Cerebellar nuclear complex (tissue), 1 donor: ENCODE measurements at regions not wholly inside any gene's neighbourhood (a gene's known extent, or its start where the extent isn't known, plus 50 kb on each side); places are given as distances from the start of the nearest gene placed in this dataset.
"Not testable (repeated sequence)": the region's sequence is repeated elsewhere in the genome, so short reads cannot be mapped to it uniquely, and the experiment has no call there.

ENCODE experiments used
- DNase-seq, 2 experiments: peaks; one replicate each; lab custom pipeline; 2025; lab: John Stamatoyannopoulos, UW

- DNase-seq: no peak
These were observed 181.7 kb downstream of the FAM43A start for GRCh38 chr3:194867270-194867983.

DNA sequence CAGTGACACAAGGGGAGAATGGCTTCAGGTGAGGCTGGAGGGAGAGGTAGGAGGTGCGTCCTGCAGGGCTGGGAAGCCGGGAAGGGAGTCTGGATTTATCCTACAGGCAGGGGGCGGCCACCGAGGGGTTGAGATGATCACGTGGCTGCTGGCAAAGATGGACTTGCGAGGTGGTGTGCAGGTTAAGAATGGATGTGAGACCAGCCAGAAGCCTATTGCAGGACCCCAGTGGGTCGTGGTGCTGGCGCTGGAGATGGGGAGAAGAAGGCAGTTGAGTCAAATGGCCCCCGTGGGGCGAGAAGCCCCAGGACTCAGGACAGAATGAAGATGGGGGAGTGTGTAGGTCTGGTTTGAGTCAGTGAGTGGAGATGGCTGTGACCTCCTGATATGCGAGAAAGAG is 183.1 kb downstream of the FAM43A start:
- DNase-seq: no peak

DNA sequence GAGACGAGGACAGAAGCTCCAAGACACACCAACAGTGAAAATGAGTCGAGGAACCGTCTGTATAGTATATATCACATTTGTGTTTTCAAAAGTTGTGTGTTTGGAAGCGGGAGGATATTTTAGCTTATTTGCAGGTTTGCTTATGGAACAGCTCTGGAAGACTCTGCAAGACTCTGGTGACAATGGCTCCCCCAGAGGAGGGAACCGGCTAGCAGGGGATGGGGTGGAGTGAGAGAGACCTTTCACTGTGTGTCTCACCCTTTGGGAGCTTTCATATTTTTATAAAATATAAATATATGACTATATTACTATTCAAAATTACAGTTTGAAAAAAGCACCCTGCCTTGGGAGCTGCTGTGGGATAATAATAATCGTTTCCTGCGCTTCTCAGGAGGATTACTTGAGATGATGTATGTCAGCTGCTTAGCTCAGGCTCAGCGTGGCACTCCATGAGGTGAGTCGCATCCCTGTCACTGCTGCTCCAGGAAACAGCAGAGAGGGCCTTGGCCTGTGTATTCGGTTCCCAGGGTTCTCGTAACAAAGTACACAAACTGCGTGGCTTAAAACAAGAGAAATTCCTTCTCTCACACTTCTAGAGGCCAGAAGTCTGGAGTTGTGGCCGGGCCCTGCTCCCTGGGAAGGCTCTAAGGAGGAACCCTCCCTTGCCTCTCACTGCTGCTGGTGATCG is 183.9 kb downstream of the FAM43A start:
- no peak for DNase-seq

DNA sequence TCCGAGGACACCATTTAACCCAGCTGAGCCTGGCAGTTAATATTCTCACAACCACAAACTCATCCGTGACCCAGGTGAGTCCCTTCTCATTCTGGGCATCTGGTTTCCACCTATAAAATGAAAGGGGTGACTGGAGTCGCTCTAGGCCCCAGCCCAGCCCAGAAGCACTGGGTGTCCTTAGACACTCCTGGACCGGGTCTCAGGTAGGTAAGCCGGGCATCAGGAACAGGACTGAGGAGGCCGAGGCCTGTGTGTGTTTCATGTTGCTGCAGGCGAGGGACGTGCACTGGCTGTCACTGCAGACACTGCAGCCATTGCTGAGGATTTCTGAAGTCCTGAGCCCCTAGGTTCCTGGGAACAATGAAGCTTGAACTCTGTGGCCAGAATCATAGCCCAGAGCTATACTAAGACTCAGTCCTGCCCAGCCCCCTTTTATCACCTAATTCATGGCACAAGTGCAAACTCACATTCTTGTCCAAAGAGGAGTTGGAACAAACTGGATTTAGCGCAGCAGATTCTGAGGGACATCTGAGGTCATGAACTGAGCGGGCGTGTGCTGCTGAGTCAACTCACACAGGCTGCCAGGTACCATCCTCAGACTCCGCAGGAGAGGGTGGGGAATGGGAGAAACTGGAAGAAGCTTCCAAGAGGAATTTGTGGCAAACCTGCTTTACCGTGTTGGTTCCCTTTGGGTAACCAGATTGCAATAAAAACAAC is 184.9 kb downstream of the FAM43A start:
- DNase-seq: no peak

- DNase-seq: no peak
These were observed 185.6 kb downstream of the FAM43A start for GRCh38 chr3:194871143-194871863.

DNA sequence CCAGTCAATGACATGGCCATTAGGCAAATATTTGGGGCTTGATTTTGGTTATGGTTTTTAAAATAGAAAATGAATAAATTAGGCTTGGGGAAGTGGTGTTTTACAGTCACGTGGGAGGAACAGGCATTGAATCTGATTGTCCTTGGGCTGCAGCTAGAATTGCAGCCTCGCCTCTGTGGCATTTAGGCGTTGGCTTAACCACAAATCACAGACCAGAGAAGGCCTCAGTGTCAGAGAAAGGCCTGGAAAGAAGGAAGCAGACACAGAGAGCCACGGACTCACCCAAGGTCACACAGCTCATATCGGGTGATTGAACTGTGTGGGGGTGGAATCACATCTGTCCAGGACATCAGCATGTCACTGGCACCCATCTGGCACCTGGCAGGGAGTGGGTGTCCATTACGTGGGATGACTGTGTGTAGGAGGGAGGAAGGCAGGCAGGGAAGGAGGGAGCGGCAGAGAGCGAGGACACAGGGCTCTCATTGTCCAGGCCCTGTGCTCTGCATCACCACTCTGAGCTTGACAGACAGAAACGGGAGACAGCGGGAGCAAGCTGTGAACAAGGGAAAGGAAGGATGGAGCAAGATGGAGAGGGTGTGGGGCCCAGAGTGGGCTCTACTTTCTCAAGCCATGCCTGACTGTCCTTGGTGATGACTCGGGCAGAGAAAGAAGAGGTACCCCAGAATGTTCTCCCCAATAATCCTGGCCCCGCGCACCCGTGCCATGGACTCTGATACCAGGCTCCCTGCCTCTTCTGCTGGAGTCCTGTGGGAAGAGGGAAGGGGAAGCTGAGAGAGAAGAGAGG is 186.4 kb downstream of the FAM43A start:
- DNase-seq: no peak

DNA sequence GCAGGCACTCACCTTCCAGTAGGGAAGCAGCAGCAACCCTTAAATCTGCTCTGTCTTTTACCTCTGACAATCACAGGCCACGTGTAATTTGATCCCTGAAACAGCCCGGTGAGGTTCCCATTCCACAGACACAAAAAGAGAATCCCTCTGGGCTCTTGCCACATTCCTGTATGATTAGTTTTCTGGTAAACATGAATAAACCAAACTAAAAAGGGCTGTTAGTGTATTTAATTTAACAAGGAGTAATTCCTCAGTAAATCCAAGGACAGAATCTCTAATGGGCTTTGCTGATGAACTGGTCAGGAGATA is 186.9 kb downstream of the FAM43A start:
- DNase-seq: no peak

DNA sequence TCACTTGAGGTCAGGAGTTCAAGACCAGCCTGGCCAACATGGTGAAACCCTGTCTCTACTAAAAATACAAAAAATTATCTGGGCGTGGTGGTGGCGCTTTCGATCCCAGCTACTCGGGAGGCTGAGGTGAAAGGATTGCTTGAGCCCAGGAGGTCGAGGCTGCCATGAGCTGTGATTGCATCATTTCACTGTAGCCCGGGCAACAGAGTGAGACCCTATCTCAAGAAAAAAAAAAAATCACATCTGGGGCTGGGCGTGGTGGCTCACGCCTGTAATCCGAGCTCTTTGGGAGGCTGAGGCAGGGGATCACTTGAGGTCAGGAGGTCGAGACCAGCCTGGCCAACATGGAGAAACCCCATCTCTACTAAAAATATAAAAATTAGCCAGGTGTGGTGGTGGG is 187.8 kb downstream of the FAM43A start:
- DNase-seq: not testable (repeated sequence)

- DNase-seq: no peak
These were observed 188.5 kb downstream of the FAM43A start for GRCh38 chr3:194874206-194874605.

DNA sequence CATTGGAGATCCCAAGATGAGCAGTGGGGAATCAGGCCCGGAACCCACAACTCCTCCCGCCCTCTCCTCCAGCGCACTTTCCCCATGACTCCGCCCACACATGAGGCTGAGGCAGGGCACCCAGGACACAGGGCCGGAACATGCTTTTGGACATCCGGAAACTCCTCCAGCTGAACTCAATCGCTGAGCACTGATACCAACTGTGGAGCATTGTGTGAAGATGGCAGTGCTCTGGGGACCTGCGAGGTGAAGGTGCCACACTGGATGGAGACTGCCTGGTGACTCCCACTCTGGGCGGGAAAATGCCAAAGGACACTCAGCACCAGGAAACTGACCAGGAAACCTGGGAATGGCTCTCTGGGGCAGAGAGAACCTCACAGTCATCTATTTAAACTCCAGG is 189.1 kb downstream of the FAM43A start:
- DNase-seq: no peak

- DNase-seq: no peak
These were observed 190.1 kb downstream of the FAM43A start for GRCh38 chr3:194875581-194876402.

- no peak for DNase-seq
These were observed 190.9 kb downstream of the FAM43A start for GRCh38 chr3:194876403-194877095.

DNA sequence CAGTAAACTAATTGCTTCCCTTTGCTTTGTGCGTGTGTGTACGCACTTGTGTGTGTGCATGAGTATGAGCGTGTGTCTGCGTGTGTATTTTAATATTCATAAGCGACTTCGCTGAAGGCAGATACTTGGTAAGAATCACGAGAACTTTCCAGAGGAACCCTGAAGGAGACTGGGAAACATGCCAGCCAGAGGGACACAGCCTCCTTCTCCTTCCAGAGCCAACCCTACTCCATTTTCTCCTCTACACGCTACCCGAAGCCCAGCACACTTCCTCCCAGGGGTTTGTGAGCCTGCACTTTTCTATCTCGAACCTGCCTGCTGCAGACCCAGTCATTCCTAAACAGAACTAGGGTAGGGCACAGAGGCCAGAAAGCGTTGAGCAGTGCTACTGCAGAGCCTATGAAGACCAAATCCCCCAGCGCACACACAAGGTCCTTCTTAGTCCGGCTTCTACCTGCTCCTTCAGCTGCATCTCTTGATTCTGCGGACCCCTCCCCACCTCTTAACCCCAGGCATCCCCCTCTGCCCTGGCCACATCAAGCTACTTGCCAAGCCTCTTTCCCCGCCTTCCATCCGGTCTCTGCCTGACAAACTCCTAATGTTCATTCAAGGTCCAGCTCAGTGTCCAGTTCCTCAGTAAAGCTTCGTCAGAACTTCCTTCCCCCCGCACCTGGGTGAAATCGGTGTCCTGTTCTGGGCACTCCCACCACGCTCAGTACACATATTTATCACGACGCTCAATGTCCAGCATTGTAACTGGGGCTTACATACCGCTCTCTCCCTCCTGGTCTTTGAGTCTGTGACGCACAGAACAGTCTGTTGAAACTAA is 191.8 kb downstream of the FAM43A start:
- no peak for DNase-seq

DNA sequence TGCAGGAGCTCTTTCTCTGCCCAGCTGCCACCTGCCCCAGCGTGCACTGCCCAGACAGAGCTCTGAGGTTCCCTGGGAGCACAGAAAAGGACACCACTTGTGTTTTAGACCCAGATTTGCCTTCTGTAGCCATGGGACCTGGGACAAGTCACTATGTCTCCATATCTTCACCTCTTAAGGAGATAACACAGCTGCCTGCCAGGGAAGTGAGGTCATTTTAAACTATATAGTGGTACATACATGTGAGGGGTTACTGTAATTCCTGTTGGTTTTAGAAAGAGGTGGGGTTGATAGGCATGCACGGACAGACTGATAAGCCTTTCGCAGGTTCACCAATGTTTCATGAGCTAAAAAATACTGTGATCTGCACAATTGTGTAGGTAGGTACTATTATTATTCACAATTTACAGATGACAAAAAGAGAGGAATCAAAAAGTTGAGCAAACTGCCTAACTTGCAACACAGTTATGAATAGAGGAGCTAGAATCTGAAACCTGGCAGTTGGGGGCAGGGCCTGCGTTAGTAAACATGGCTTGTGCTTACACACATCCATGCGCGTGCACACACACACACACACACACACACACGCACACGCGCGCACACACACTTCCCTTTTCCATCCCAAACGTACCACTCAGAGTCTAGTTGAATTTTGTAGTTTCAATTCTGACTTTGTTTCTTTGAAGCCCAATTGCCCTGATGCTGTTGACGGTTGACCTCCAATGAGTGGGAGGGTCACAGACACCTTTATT is 193.6 kb downstream of the FAM43A start:
- DNase-seq: no peak

- no peak for DNase-seq
These were observed 194.6 kb downstream of the FAM43A start for GRCh38 chr3:194879991-194880939.

GRCh38 chr3:194880940-194881925 is 195.6 kb downstream of the FAM43A start:
- no peak for DNase-seq
